ENCODE measurements at regions not wholly inside any gene's neighbourhood (a gene's known extent, or its start where the extent isn't known, plus 50 kb on each side); places are given as distances from the start of the nearest gene placed in this dataset. TPM values are rescaled to one million over a fixed set of nuclear protein-coding genes. Genes with fewer than 3 reads are reported as not detected.
"Not testable (repeated sequence)": the region's sequence is repeated elsewhere in the genome, so short reads cannot be mapped to it uniquely, and the experiment has no call there.

DNA sequence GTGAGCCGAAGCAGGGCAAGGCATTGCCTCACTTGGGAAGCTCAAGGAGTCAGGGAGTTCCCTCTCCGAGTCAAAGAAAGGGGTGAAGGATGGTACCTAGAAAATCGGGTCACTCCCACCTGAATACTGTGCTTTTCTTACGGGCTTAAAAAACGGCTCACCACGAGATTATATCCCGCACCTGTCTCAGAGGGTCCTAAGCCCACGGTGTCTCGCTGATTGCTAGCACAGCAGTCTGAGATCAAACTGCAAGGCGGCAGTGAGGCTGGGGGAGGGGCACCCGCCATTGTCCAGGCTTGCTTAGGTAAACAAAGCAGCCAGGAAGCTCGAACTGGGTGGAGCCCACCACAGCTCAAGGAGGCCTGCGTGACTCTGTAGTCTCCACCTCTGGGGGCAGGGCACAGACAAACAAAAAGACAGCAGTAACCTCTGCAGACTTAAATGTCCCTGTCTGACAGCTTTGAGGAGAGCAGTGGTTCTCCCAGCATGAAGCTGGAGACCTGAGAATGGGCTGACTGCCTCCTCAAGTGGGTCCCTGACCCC lies 254.7 kb downstream of the FOXD4L6 start:
- H3K9ac ChIP-seq (ENCODE audit: low read depth, low read length); H3K9me3 ChIP-seq (replicated peaks; ENCODE audit: low read length); H3K36me3 ChIP-seq (ENCODE audit: insufficient read depth, low read length); H3K4me2 ChIP-seq (ENCODE audit: low read length); H3K4me1 ChIP-seq (ENCODE audit: control insufficient read depth, insufficient read depth, low read length); H3K27me3 ChIP-seq (ENCODE audit: control insufficient read depth, insufficient read depth, low read length); H3K4me3 ChIP-seq (ENCODE audit: low read length): not testable (repeated sequence)

DNA sequence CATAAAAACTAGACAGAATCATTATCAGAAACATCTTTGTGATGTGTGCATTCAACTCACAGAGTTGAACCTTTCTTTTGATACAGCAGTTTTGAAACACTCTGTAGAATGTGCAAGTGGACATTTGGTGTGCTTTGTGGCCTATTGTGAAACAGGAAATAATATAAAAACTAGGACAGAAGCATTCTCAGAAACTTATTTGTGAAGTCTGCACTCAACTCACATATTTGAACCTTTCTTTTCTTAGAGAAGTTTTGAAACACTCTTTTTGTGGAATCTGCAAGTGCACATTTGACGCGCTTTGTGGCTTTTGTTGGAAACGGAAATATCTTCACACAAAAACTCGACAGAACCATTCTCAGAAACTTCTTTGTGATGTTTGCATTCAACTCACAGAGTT lies 260.0 kb downstream of the FOXD4L6 start:
- H3K4me2 ChIP-seq (ENCODE audit: low read length); H3K36me3 ChIP-seq (ENCODE audit: insufficient read depth, low read length); H3K9ac ChIP-seq (ENCODE audit: low read depth, low read length); H3K27me3 ChIP-seq (ENCODE audit: control insufficient read depth, insufficient read depth, low read length); H3K4me1 ChIP-seq (ENCODE audit: control insufficient read depth, insufficient read depth, low read length); H3K4me3 ChIP-seq (ENCODE audit: low read length): not testable (repeated sequence)
- H3K9me3 ChIP-seq (replicated peaks; ENCODE audit: low read length), result peaks cover 11% of the 10 kb centered on the region

Small RNA genes lying in the stretch of these regions (small RNA-seq; reads per million reads assigned to genes)
- gene AL353626.2, result not detected
- not detected for gene MIR1299
